Central memory CD8-positive, alpha-beta T cell (primary cell): ENCODE measurements at regions not wholly inside any gene's neighbourhood (a gene's known extent, or its start where the extent isn't known, plus 50 kb on each side); places are given as distances from the start of the nearest gene placed in this dataset.

Experiments used
- ATAC-seq: fragments of 150-1000 bp; cut with Tn5 transposase; replicated peaks from 2 replicates; pipeline ENCODE4 v1.10.0; 2022; ENCODE audit warnings: mild to moderate bottlenecking, moderate FRiP score, moderate number of reproducible peaks; ENCODE audit not compliant: poor library complexity, severe bottlenecking; ENCODE audit errors: extremely low read depth
- DNase-seq, 2 donors: peaks; one replicate each; pipeline ENCODE4 v3.0.0; 2021; ENCODE audit warnings: low spot score in 2 of 2
- H3K27ac Mint-ChIP-seq: one replicate; pipeline ENCODE4 v1.8.0; 2022; ENCODE audit warnings: low read depth, mild to moderate bottlenecking, moderate library complexity, mixed read lengths
- H3K27me3 Mint-ChIP-seq: one replicate; pipeline ENCODE4 v1.8.0; 2022; ENCODE audit warnings: mixed read lengths
- H3K36me3 Mint-ChIP-seq: one replicate; pipeline ENCODE4 v1.8.0; 2022; ENCODE audit warnings: mild to moderate bottlenecking, moderate library complexity, mixed read lengths; ENCODE audit not compliant: insufficient read depth
- H3K4me1 Mint-ChIP-seq: one replicate; pipeline ENCODE4 v1.8.0; 2022; ENCODE audit warnings: mixed read lengths
- H3K4me3 Mint-ChIP-seq: one replicate; pipeline ENCODE4 v1.8.0; 2022; ENCODE audit warnings: mild to moderate bottlenecking, moderate library complexity, mixed read lengths
- H3K9me3 Mint-ChIP-seq: one replicate; pipeline ENCODE4 v1.8.0; 2022; ENCODE audit warnings: mixed read lengths

- peaks cover 6% of the 10 kb centered on the region for H3K9me3 Mint-ChIP-seq
- no peaks in the 10 kb centered on the region for H3K27me3 Mint-ChIP-seq
- DNase-seq = no peak
- no peak overlapping the region for H3K4me3 Mint-ChIP-seq
- H3K36me3 Mint-ChIP-seq = no peaks in the 10 kb centered on the region
- peaks cover 10% of the 10 kb centered on the region for H3K4me1 Mint-ChIP-seq
- no peak overlapping the region for H3K27ac Mint-ChIP-seq
- ATAC-seq = no peak
Measured at GRCh38 chr3:144296808-144297207, 325.2 kb downstream of the DIPK2A start.

GRCh38 chr3:144301863-144302262 lies 330.2 kb downstream of the DIPK2A start:
- Mint-ChIP-seq H3K27ac (no peak overlapping the region), H3K9me3 (peaks cover 6% of the 10 kb centered on the region), H3K4me3 (no peak overlapping the region), H3K4me1 (no peaks in the 10 kb centered on the region), H3K36me3 (no peaks in the 10 kb centered on the region), H3K27me3 (no peaks in the 10 kb centered on the region)
- ATAC-seq = no peak
- DNase-seq = no peak

GRCh38 chr3:144307951-144308350 lies 336.3 kb downstream of the DIPK2A start:
- Mint-ChIP-seq H3K4me1 (no peaks in the 10 kb centered on the region), H3K9me3 (peaks cover 9% of the 10 kb centered on the region), H3K27ac (no peak overlapping the region), H3K4me3 (no peak overlapping the region), H3K27me3 (peaks cover 19% of the 10 kb centered on the region), H3K36me3 (no peaks in the 10 kb centered on the region)
- no peak for DNase-seq
- ATAC-seq = no peak

- DNase-seq (no peak), ATAC-seq (no peak)
- Mint-ChIP-seq H3K27ac (no peak overlapping the region), H3K36me3 (peaks cover 1% of the 10 kb centered on the region), H3K9me3 (peaks cover 9% of the 10 kb centered on the region), H3K27me3 (peaks cover 19% of the 10 kb centered on the region), H3K4me1 (no peaks in the 10 kb centered on the region), H3K4me3 (no peak overlapping the region)
Measured at GRCh38 chr3:144308396-144308795, 336.8 kb downstream of the DIPK2A start.

- peaks cover 19% of the 10 kb centered on the region for H3K27me3 Mint-ChIP-seq
- peaks cover 2% of the 10 kb centered on the region for H3K36me3 Mint-ChIP-seq
- H3K4me3 Mint-ChIP-seq = no peak overlapping the region
- DNase-seq (no peak), ATAC-seq (no peak)
- H3K9me3 Mint-ChIP-seq = peaks cover 9% of the 10 kb centered on the region
- no peak overlapping the region for H3K27ac Mint-ChIP-seq
- no peaks in the 10 kb centered on the region for H3K4me1 Mint-ChIP-seq
Measured at GRCh38 chr3:144312702-144313101, 341.1 kb downstream of the DIPK2A start.

GRCh38 chr3:144314946-144315345 lies 343.3 kb downstream of the DIPK2A start:
- ATAC-seq (no peak), DNase-seq (no peak)
- Mint-ChIP-seq H3K27me3 (peaks cover 26% of the 10 kb centered on the region), H3K4me3 (no peak overlapping the region), H3K9me3 (peaks cover 9% of the 10 kb centered on the region), H3K36me3 (peaks cover 2% of the 10 kb centered on the region), H3K27ac (no peak overlapping the region), H3K4me1 (no peaks in the 10 kb centered on the region)

GRCh38 chr3:144317961-144318360 lies 346.3 kb downstream of the DIPK2A start:
- no peak for ATAC-seq
- H3K9me3 Mint-ChIP-seq = no peaks in the 10 kb centered on the region
- no peak overlapping the region for H3K27ac Mint-ChIP-seq
- H3K27me3 Mint-ChIP-seq = peaks cover 9% of the 10 kb centered on the region
- no peak overlapping the region for H3K4me3 Mint-ChIP-seq
- H3K4me1 Mint-ChIP-seq = no peaks in the 10 kb centered on the region
- peaks cover 2% of the 10 kb centered on the region for H3K36me3 Mint-ChIP-seq
- no peak for DNase-seq

- Mint-ChIP-seq H3K4me3 (no peak overlapping the region), H3K9me3 (no peaks in the 10 kb centered on the region), H3K4me1 (no peaks in the 10 kb centered on the region), H3K36me3 (no peaks in the 10 kb centered on the region), H3K27ac (no peak overlapping the region), H3K27me3 (peaks cover 22% of the 10 kb centered on the region)
- no peak for ATAC-seq
- DNase-seq = no peak
Measured at GRCh38 chr3:144324076-144324475, 352.5 kb downstream of the DIPK2A start.

- DNase-seq (no peak), ATAC-seq (no peak)
- Mint-ChIP-seq H3K27me3 (peaks cover 9% of the 10 kb centered on the region), H3K36me3 (no peaks in the 10 kb centered on the region), H3K27ac (no peak overlapping the region), H3K9me3 (peaks cover 6% of the 10 kb centered on the region), H3K4me1 (no peaks in the 10 kb centered on the region), H3K4me3 (no peak overlapping the region)
Measured at GRCh38 chr3:144332868-144333267, 361.2 kb downstream of the DIPK2A start.

- no peaks in the 10 kb centered on the region for H3K4me1 Mint-ChIP-seq
- ATAC-seq = no peak
- DNase-seq = no peak
- H3K36me3 Mint-ChIP-seq = no peaks in the 10 kb centered on the region
- H3K27me3 Mint-ChIP-seq = peaks cover 15% of the 10 kb centered on the region
- H3K4me3 Mint-ChIP-seq = no peak overlapping the region
- no peak overlapping the region for H3K27ac Mint-ChIP-seq
- H3K9me3 Mint-ChIP-seq = no peaks in the 10 kb centered on the region
Measured at GRCh38 chr3:144341471-144341870, 369.8 kb downstream of the DIPK2A start.

GRCh38 chr3:144343343-144343742 lies 371.7 kb downstream of the DIPK2A start:
- ATAC-seq = no peak
- H3K27ac Mint-ChIP-seq = no peak overlapping the region

GRCh38 chr3:144343777-144344176 lies 372.2 kb downstream of the DIPK2A start:
- Mint-ChIP-seq H3K27me3 (peaks cover 6% of the 10 kb centered on the region), H3K4me1 (no peaks in the 10 kb centered on the region), H3K27ac (no peak overlapping the region), H3K9me3 (no peaks in the 10 kb centered on the region), H3K4me3 (no peak overlapping the region), H3K36me3 (peaks cover 2% of the 10 kb centered on the region)
- DNase-seq (no peak), ATAC-seq (no peak)

More at GRCh38 chr3:144343343-144343742, 371.7 kb downstream of the DIPK2A start:
- no peak for DNase-seq
- no peaks in the 10 kb centered on the region for H3K36me3 Mint-ChIP-seq
- peaks cover 11% of the 10 kb centered on the region for H3K27me3 Mint-ChIP-seq
- H3K9me3 Mint-ChIP-seq = no peaks in the 10 kb centered on the region
- H3K4me3 Mint-ChIP-seq = no peak overlapping the region
- no peaks in the 10 kb centered on the region for H3K4me1 Mint-ChIP-seq

GRCh38 chr3:144344925-144345548 lies 373.4 kb downstream of the DIPK2A start:
- no peak for DNase-seq
- no peaks in the 10 kb centered on the region for H3K4me1 Mint-ChIP-seq
- H3K27me3 Mint-ChIP-seq = no peaks in the 10 kb centered on the region
- H3K9me3 Mint-ChIP-seq = no peaks in the 10 kb centered on the region
- no peak overlapping the region for H3K27ac Mint-ChIP-seq
- H3K36me3 Mint-ChIP-seq = peaks cover 2% of the 10 kb centered on the region
- no peak overlapping the region for H3K4me3 Mint-ChIP-seq
- ATAC-seq = no peak
